HG03558 (cell line): ENCODE measurements at regions not wholly inside any gene's neighbourhood (a gene's known extent, or its start where the extent isn't known, plus 50 kb on each side); places are given as distances from the start of the nearest gene placed in this dataset.
"Not testable (repeated sequence)": the region's sequence is repeated elsewhere in the genome, so short reads cannot be mapped to it uniquely, and the experiment has no call there.

Experiments
- ATAC-seq: cut with Tn5 transposase; IDR thresholded peaks from one replicate; pipeline ENCODE4 v1.9.1; 2021; ENCODE audit warnings: moderate number of reproducible peaks; ENCODE audit not compliant: unreplicated experiment; ENCODE audit errors: extremely low read depth

DNA sequence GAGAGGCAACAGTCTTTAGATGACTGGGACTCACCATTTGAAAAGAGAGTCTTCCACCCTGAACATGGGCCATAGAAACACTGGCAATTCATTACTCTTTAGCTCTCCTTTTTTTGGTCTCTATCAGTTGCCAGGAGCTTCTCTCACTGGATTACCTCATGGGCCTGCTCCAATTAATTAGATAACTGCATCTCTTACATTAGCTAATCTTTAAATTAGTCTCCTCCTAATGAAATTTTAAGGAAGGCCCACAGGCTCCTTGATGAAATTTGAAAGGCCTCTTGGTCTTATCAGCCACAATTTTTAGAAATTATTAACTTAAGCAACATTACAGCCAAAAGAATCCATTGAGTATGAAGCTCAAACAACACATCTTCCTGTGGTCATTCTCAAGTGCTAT, 184.4 kb downstream of the UNC5CL start:
- ATAC-seq, result no peak

- ATAC-seq, result no peak
These were observed 186.1 kb downstream of the UNC5CL start for GRCh38 chr6:40852779-40853373.

DNA sequence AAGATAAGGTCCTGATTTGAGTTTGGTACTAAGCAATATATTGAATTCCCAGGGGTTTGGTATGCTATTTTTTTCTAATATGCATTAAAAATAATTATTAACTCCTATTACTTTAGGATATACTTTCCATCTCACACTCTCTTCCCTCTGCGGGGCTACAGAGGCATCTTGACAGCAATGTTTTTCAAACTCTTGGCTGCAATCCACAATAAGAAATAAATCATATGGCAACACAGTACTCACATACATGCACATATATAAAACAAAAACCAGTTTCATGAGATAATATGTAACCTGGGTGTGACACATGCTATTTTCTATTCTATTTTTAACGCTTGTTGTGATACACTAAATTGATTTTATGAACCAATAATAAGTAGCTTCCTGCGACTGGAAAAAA, 189.5 kb downstream of the UNC5CL start:
- ATAC-seq, result no peak

DNA sequence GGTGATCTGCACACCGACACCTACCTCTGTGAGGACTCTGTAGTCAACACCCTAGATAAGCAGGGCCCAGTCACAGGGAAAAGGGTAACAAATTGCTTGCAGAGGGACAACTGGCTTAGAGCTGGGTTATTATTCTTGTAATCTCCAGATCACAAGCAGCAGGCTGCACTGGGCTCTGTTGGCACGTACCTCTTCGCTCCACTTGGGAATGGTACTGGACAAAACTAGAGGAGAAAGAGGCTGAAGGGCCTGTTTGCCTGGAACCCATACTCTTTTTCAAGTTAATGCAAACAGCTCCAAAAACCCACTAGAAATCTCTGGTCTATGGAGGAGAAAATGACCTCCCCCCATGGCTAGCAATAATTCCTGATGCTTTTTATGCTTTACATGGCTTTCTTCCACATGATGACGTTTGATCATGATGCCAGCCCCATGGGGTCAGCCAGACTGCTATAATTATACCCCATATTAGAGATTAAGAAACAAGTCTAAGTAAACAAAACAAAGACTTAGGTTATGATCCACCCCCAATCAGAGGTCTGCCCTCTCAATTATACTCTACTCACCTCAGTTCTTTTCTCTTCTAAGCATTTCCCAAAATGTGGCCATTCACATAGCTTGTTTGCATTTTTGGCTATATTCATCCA, 190.0 kb downstream of the UNC5CL start:
- ATAC-seq, result no peak

GRCh38 chr6:40848038-40848437, 191.0 kb downstream of the UNC5CL start:
- no peak for ATAC-seq

DNA sequence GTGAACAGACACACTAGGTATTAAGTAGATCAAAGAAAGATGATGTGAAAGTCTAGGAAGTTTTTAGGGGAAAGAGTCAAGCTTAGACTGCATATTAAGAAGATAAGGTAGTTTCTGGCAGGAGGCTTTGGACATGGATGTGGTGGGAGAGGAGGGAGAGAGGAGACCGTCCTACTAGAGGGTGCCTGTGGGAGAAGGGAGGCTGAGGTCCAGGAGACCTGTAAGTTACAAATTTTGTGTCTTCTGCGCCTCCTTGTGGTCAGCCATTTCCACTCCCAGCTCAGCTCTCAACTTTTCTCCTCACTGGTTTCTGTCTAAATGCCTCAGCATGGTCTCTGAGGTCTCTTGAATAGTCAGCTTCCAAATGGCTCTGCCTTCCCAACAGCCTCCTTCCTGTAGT, 193.5 kb downstream of the UNC5CL start:
- ATAC-seq, result no peak

- no peak for ATAC-seq
These were observed 194.8 kb downstream of the UNC5CL start for GRCh38 chr6:40844246-40844645.

GRCh38 chr6:40841721-40842120, 197.3 kb downstream of the UNC5CL start:
- ATAC-seq, result no peak

- no peak for ATAC-seq
These were observed 206.3 kb downstream of the UNC5CL start for GRCh38 chr6:40832691-40833090.

GRCh38 chr6:40831381-40831780, 207.6 kb downstream of the UNC5CL start:
- no peak for ATAC-seq

- ATAC-seq, result no peak
These were observed 213.9 kb downstream of the UNC5CL start for GRCh38 chr6:40825102-40825501.

DNA sequence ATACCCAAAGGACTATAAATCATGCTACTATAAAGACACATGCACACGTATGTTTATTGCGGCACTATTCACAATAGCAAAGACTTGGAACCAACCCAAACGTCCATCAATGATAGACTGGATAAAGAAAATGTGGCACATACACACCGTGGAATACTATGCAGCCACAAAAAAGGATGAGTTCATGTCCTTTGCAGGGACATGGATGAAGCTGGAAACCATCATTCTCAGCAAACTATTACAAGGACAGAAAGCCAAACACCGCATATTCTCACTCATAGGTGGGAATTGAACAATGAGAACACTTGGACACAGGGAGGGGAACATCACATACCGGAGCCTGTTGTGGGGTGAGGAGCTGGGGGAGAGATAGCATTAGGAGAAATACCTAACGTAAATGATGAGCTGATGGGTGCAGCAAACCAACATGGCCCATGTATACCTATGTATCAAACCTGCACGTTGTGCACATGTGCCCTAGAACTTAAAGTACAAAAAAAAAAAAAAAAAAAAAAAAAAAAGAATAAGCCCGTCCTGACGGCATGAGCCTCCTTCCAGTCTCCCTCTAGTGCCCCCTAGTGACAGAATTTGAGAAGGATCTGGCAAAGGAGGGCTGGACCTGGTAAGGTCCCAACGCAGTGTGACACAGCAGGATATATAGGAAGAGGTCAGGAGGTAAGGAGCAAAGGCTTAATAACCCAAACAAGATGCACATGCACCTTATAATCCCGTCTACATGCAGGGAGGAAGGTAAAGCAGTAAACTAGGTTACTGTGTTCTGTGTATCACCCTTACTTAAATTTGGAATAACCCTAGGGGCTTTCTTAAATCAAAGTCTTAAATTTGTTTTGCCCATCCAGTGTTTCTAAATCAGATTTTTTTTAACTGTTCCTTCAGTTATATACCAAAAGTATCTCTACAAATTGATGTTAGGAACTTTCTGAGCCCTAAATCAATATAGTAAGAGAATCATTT, 214.8 kb downstream of the UNC5CL start:
- ATAC-seq, result not testable (repeated sequence)

DNA sequence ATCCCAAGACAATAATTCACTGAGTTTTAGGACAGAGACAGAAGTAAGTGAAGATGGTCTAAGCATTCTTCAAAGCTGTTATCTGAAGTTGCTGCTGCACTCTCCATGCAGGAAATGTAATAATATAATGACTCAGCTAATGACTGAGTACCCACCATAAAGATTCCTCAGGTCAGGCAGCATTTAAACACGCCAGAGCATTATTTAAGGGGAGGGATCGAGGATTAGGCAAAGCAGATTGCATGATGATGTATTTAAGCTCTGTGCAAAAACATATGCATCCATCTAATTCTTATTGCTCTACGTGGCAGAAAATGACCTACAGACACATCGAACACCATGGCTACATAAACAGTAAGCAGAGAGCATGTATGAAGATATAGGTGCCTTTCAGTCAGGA, 216.4 kb downstream of the UNC5CL start:
- no peak for ATAC-seq

DNA sequence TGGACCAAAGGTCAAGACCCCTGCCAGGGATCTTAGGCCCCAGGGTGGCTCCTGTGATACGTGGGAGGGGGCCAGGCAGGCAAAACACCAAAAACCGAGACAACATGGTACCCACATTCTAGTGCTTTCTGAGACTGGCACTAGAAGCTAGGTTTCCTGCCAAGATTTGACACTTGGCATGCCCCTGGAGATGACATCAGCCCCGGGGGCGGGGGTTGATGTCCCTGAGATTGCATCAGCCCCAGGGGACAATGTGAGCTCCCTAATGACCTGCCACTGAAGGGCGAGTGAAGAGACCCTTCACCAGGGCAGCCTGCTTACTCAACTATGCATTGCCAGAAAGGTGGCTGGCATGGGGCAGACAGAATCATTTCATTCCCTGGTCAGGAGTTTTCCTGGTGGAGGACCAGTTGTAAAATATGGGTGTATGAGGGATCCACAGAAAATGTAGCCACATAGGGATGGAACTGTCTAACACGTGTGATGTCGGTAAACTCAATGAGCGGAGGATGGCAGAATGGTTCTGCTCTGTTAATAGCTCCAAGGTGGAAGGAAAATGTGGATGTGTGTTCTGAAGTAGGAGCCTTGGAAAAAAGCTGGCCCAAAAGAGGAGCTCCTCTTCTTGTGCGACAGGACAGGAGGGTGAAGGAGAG, 219.7 kb downstream of the UNC5CL start:
- no peak for ATAC-seq

DNA sequence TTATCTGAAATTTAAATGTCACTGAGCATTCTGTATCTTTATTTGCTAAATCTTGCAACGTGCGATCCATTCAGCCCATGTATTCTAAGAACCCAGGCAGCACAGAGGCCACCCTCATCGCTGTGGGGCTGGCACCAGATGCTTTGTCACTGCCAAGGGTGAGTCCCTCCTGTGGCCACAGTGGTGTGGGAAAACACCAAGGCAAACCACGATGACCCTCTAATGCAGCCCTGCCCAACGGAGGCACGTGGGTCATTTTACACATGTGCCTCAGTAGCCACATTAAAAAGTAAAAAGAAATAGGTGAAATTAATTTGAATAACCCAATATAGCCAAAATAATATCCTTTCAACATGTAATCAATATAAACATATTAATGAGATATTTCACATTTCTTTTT, 221.7 kb downstream of the UNC5CL start:
- no peak for ATAC-seq

- ATAC-seq, result no peak
These were observed 222.4 kb downstream of the UNC5CL start for GRCh38 chr6:40816601-40817000.

DNA sequence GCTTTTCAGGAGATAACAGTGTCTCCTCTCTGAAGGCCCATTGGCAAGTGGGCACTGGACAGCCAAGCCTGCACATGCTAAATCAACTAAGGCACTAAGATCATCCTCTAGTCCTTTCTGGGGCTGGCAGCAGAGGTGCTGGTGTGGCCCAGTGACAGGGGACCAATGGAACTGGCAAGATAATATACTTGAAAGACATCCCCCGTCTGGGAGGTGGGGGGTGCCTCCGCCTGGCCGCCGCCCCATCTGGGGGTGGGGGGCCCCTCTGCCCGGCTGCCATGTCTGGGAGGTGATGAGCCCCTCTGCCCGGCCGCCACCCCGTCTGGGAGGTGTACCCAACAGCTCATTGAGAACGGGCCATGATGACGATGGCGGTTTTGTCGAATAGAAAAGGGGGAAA, 223.3 kb downstream of the UNC5CL start:
- no peak for ATAC-seq

DNA sequence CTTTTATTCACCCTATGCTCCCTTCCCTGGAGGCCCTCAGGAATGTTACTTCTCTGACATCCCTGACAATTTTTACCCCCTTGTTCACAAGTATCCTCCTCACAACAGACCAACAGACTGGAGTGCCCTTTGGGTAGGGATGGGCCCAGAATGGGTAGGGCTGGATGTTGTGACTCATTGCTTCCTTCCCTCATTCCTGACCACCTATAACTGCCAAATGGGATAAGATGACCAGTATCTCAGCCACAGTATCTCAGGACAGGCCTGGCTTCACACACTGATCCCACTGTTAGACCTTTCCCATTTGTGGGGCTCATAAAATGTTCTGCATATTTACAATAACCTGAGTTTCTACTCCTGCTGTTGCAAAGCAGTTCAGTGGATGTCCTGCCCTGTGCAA, 223.0 kb upstream of the LRFN2 start:
- no peak for ATAC-seq

GRCh38 chr6:40809627-40810026, 222.5 kb upstream of the LRFN2 start:
- ATAC-seq, result no peak

DNA sequence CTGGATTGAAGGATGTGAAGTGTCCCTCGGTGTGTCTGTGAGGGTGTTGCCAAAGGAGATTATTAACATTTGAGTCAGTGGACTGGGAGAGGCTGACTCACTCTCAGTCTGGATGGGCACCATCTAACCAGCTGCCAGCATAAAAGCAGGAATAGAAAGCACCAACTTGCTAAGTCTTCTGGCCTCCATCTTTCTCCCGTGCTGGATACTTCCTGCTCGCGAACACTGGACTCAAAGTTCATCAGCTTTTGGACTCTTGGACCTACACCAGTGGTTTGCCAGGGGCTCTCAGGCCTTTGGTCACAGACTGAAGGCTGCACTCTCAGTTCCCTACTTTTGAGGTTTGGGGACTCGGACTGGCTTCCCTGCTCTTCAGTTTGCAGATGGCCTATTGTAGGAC, 220.3 kb upstream of the LRFN2 start:
- ATAC-seq, result no peak
